ENCODE measurements at regions not wholly inside any gene's neighbourhood (a gene's known extent, or its start where the extent isn't known, plus 50 kb on each side); places are given as distances from the start of the nearest gene placed in this dataset.

GRCh38 chr9:11142965-11143738 is 530.4 kb upstream of the PTPRD start:
- H3K9me3 Mint-ChIP-seq (ENCODE audit: insufficient read depth) = peaks cover 3% of the 10 kb centered on the region
- no peaks in the 10 kb centered on the region for H3K9me3 ChIP-seq (ENCODE audit: control extremely low read depth in 1 of 3, control insufficient read depth in 2 of 3, insufficient read depth in 1 of 3, low read length in 2 of 3)
- H3K79me2 ChIP-seq (ENCODE audit: control insufficient read depth, insufficient read depth, low read length) = no peaks in the 10 kb centered on the region
- ATAC-seq (ENCODE audit: low read depth) (no peak), DNase-seq (no peak)
- no peaks in the 10 kb centered on the region for H3K36me3 ChIP-seq (replicated peaks in 1 of 2; ENCODE audit: control extremely low read depth in 1 of 2, control insufficient read depth in 1 of 2, extremely low read depth in 1 of 2, insufficient read depth in 2 of 2, low read length in 1 of 2)
- no peak overlapping the region for H3K27ac Mint-ChIP-seq
- no peaks in the 10 kb centered on the region for H4K20me1 ChIP-seq (ENCODE audit: control insufficient read depth, insufficient read depth, low read length, poor library complexity, severe bottlenecking)
- no peak overlapping the region for H3K4me3 ChIP-seq (ENCODE audit: control extremely low read depth in 1 of 5, extremely low read depth in 1 of 5, insufficient read depth in 1 of 5, low read depth in 2 of 5, low read length in 4 of 5)
- H3K9ac ChIP-seq (ENCODE audit: low read length) = no peak overlapping the region
- H2AFZ ChIP-seq (ENCODE audit: insufficient read depth, low read depth, low read length, poor library complexity, severe bottlenecking) = no peak overlapping the region
- H3K27me3 Mint-ChIP-seq = no peaks in the 10 kb centered on the region
- no peak overlapping the region for H3K27ac ChIP-seq (ENCODE audit: low read length in 2 of 2)
- POLR2A ChIA-PET = no interaction called here
- WGBS (ENCODE audit: insufficient coverage) = no CpG with 5 or more reads among the region's 3 CpGs
- H3K4me2 ChIP-seq (replicated peaks; ENCODE audit: low read depth, low read length, poor library complexity, severe bottlenecking) = no peak overlapping the region
- intact Hi-C loops (cut with micrococcal nuclease) = no loop called here
- H3K4me3 Mint-ChIP-seq = no peak overlapping the region
- CTCF ChIA-PET = no interaction called here
- TF ChIP-seq, protein P1, sequence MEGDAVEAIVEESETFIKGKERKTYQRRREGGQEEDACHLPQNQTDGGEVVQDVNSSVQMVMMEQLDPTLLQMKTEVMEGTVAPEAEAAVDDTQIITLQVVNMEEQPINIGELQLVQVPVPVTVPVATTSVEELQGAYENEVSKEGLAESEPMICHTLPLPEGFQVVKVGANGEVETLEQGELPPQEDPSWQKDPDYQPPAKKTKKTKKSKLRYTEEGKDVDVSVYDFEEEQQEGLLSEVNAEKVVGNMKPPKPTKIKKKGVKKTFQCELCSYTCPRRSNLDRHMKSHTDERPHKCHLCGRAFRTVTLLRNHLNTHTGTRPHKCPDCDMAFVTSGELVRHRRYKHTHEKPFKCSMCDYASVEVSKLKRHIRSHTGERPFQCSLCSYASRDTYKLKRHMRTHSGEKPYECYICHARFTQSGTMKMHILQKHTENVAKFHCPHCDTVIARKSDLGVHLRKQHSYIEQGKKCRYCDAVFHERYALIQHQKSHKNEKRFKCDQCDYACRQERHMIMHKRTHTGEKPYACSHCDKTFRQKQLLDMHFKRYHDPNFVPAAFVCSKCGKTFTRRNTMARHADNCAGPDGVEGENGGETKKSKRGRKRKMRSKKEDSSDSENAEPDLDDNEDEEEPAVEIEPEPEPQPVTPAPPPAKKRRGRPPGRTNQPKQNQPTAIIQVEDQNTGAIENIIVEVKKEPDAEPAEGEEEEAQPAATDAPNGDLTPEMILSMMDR (IDR thresholded peaks at IDR 0.05) = no peak
- no peak for TF ChIP-seq EZH2 (IDR thresholded peaks at IDR 0.05; ENCODE audit: borderline replicate concordance, insufficient read depth, low read depth, low read length, poor library complexity, severe bottlenecking)
- no peaks in the 10 kb centered on the region for H3K4me1 ChIP-seq (ENCODE audit: control insufficient read depth in 2 of 2, insufficient read depth in 2 of 2, low read length in 2 of 2)
- H3K27me3 ChIP-seq (replicated peaks in 1 of 4; ENCODE audit: control extremely low read depth in 1 of 4, control insufficient read depth in 3 of 4, insufficient read depth in 4 of 4, low read length in 3 of 4) = no peaks in the 10 kb centered on the region
- no peaks in the 10 kb centered on the region for H3K4me1 Mint-ChIP-seq

DNA sequence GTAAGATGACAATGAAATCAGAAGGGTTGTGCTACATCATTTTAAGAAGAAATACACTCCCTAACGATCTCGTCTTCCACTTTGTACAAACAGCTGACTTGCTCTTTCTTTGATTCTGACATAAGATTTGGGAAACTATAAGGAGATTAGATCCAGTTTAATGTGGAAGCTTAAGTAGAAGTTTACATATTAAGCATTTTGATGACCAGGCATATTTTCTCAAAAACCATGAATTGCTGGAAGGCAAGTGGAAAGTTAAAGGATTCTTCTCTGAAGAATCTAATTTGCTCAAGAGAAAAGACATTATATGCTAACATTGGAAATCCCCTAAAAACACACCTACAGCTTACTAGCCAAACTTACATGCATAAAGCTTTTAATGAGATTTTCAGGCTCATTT is 531.9 kb upstream of the PTPRD start:
- POLR2A ChIA-PET = no interaction called here
- no CpG with 5 or more reads among the region's 2 CpGs for WGBS (ENCODE audit: insufficient coverage)
- no peak for ATAC-seq (ENCODE audit: low read depth)
- Mint-ChIP-seq H3K4me1 (no peaks in the 10 kb centered on the region), H3K27ac (no peak overlapping the region), H3K4me3 (no peak overlapping the region), H3K9me3 (ENCODE audit: insufficient read depth) (peaks cover 5% of the 10 kb centered on the region), H3K27me3 (no peaks in the 10 kb centered on the region)
- Histone ChIP-seq H3K79me2 (ENCODE audit: control insufficient read depth, insufficient read depth, low read length) (no peaks in the 10 kb centered on the region), H3K36me3 (replicated peaks in 1 of 2; ENCODE audit: control extremely low read depth in 1 of 2, control insufficient read depth in 1 of 2, extremely low read depth in 1 of 2, insufficient read depth in 2 of 2, low read length in 1 of 2) (no peaks in the 10 kb centered on the region), H3K27me3 (replicated peaks in 1 of 4; ENCODE audit: control extremely low read depth in 1 of 4, control insufficient read depth in 3 of 4, insufficient read depth in 4 of 4, low read length in 3 of 4) (no peaks in the 10 kb centered on the region), H4K20me1 (ENCODE audit: control insufficient read depth, insufficient read depth, low read length, poor library complexity, severe bottlenecking) (no peaks in the 10 kb centered on the region), H3K9me3 (ENCODE audit: control extremely low read depth in 1 of 3, control insufficient read depth in 2 of 3, insufficient read depth in 1 of 3, low read length in 2 of 3) (peaks cover 0 to 3% (median 0%) of the 10 kb centered on the region in 3 donors), H3K4me1 (ENCODE audit: control insufficient read depth in 2 of 2, insufficient read depth in 2 of 2, low read length in 2 of 2) (no peaks in the 10 kb centered on the region), H3K9ac (ENCODE audit: low read length) (no peak overlapping the region), H3K4me2 (replicated peaks; ENCODE audit: low read depth, low read length, poor library complexity, severe bottlenecking) (no peak overlapping the region), H2AFZ (ENCODE audit: insufficient read depth, low read depth, low read length, poor library complexity, severe bottlenecking) (no peak overlapping the region), H3K27ac (ENCODE audit: low read length in 2 of 2) (no peak overlapping the region), H3K4me3 (ENCODE audit: control extremely low read depth in 1 of 5, extremely low read depth in 1 of 5, insufficient read depth in 1 of 5, low read depth in 2 of 5, low read length in 4 of 5) (no peak overlapping the region)
- intact Hi-C loops (cut with micrococcal nuclease) = no loop called here
- CTCF ChIA-PET = no interaction called here
- DNase-seq = no peak
- TF ChIP-seq EZH2 (IDR thresholded peaks at IDR 0.05; ENCODE audit: borderline replicate concordance, insufficient read depth, low read depth, low read length, poor library complexity, severe bottlenecking) = no peak
- TF ChIP-seq, protein P1 (IDR thresholded peaks at IDR 0.05) = no peak

All from B cell (primary cell).